Mucosa of rectum (tissue), 2 donors: ENCODE measurements at regions not wholly inside any gene's neighbourhood (a gene's known extent, or its start where the extent isn't known, plus 50 kb on each side); places are given as distances from the start of the nearest gene placed in this dataset.

Experiments used
- H3K27ac ChIP-seq, 2 donors: one replicate each; pipeline ENCODE4 v1.7.0; 2013; ENCODE audit warnings: inconsistent platforms in 2 of 2, low read depth in 2 of 2, low read length in 2 of 2
- H3K27me3 ChIP-seq, 2 donors: one replicate each; pipeline ENCODE4 v1.7.0; 2013; ENCODE audit warnings: low read length in 2 of 2; ENCODE audit not compliant: control insufficient read depth in 2 of 2, insufficient read depth in 2 of 2
- H3K36me3 ChIP-seq, 2 donors: one replicate each; pipeline ENCODE4 v1.7.0; 2013; ENCODE audit warnings: low read length in 2 of 2; ENCODE audit not compliant: control insufficient read depth in 2 of 2, insufficient read depth in 2 of 2
- H3K4me1 ChIP-seq, 2 donors: one replicate each; pipeline ENCODE4 v1.7.0; 2013; ENCODE audit warnings: low read length in 2 of 2, mild to moderate bottlenecking in 1 of 2; ENCODE audit not compliant: control insufficient read depth in 2 of 2, insufficient read depth in 2 of 2
- H3K4me3 ChIP-seq, 2 donors: one replicate each; pipeline ENCODE4 v1.7.0; 2013; ENCODE audit warnings: low read length in 2 of 2
- H3K9ac ChIP-seq, 2 donors: one replicate each; pipeline ENCODE4 v1.7.0; 2013; ENCODE audit warnings: low read length in 2 of 2, low read depth in 1 of 2, mild to moderate bottlenecking in 1 of 2
- H3K9me3 ChIP-seq, 2 donors: one replicate each; pipeline ENCODE4 v1.7.0; 2013; ENCODE audit warnings: low read length in 2 of 2; ENCODE audit not compliant: control insufficient read depth in 2 of 2
- donor health status: healthy.
- donor health status: Normal muscosa, but diverticular disease.

- peaks cover 3 to 7% of the 10 kb centered on the region in 2 donors for H3K4me1 ChIP-seq
- H3K36me3 ChIP-seq: no peaks in the 10 kb centered on the region
- peaks cover 0 to 2% of the 10 kb centered on the region in 2 donors for H3K27me3 ChIP-seq
- H3K27ac ChIP-seq: no peak overlapping the region
- H3K9me3 ChIP-seq: no peaks in the 10 kb centered on the region
- H3K4me3 ChIP-seq: no peak overlapping the region
- no peak overlapping the region for H3K9ac ChIP-seq
These were observed 99.7 kb upstream of the CTDP1 start for GRCh38 chr18:79579807-79580497.

- Histone ChIP-seq H3K4me1 (peaks cover 3 to 7% of the 10 kb centered on the region in 2 donors), H3K9ac (no peak overlapping the region), H3K4me3 (no peak overlapping the region)
These were observed 99.0 kb upstream of the CTDP1 start for GRCh38 chr18:79580498-79581171.

GRCh38 chr18:79581406-79581805 is 98.2 kb upstream of the CTDP1 start:
- Histone ChIP-seq H3K9me3 (no peaks in the 10 kb centered on the region), H3K9ac (no peak overlapping the region), H3K36me3 (no peaks in the 10 kb centered on the region), H3K4me1 (peaks cover 3 to 7% of the 10 kb centered on the region in 2 donors), H3K4me3 (no peak overlapping the region), H3K27me3 (peaks cover 0 to 2% of the 10 kb centered on the region in 2 donors), H3K27ac (no peak overlapping the region)

More at GRCh38 chr18:79580498-79581171, 99.0 kb upstream of the CTDP1 start:
- Histone ChIP-seq H3K27me3 (peaks cover 0 to 2% of the 10 kb centered on the region in 2 donors), H3K36me3 (no peaks in the 10 kb centered on the region), H3K27ac (no peak overlapping the region), H3K9me3 (no peaks in the 10 kb centered on the region)

GRCh38 chr18:79581911-79582310 is 97.7 kb upstream of the CTDP1 start:
- Histone ChIP-seq H3K27ac (no peak overlapping the region), H3K9me3 (no peaks in the 10 kb centered on the region), H3K4me1 (peaks cover 3 to 5% of the 10 kb centered on the region in 2 donors), H3K36me3 (no peaks in the 10 kb centered on the region), H3K4me3 (no peak overlapping the region), H3K9ac (no peak overlapping the region), H3K27me3 (peaks cover 0 to 2% of the 10 kb centered on the region in 2 donors)

- no peaks in the 10 kb centered on the region for H3K36me3 ChIP-seq
- H3K4me1 ChIP-seq: no peaks in the 10 kb centered on the region
- H3K9ac ChIP-seq: no peak overlapping the region
- H3K9me3 ChIP-seq: no peaks in the 10 kb centered on the region
- no peaks in the 10 kb centered on the region for H3K27me3 ChIP-seq
- H3K4me3 ChIP-seq: no peak overlapping the region
- H3K27ac ChIP-seq: no peak overlapping the region
These were observed 96.6 kb upstream of the CTDP1 start for GRCh38 chr18:79582978-79583377.

GRCh38 chr18:79583426-79583825 is 96.2 kb upstream of the CTDP1 start:
- Histone ChIP-seq H3K27ac (no peak overlapping the region), H3K4me1 (no peaks in the 10 kb centered on the region), H3K27me3 (no peaks in the 10 kb centered on the region), H3K36me3 (no peaks in the 10 kb centered on the region), H3K9me3 (no peaks in the 10 kb centered on the region), H3K9ac (no peak overlapping the region), H3K4me3 (no peak overlapping the region)

- H3K9me3 ChIP-seq: no peaks in the 10 kb centered on the region
- H3K27ac ChIP-seq: no peak overlapping the region
- no peak overlapping the region for H3K4me3 ChIP-seq
- no peaks in the 10 kb centered on the region for H3K36me3 ChIP-seq
- H3K9ac ChIP-seq: no peak overlapping the region
- H3K4me1 ChIP-seq: peaks cover 0 to 2% of the 10 kb centered on the region in 2 donors
- no peaks in the 10 kb centered on the region for H3K27me3 ChIP-seq
These were observed 95.6 kb upstream of the CTDP1 start for GRCh38 chr18:79583984-79584401.

- Histone ChIP-seq H3K27ac (no peak overlapping the region), H3K9me3 (no peaks in the 10 kb centered on the region), H3K4me1 (peaks cover 0 to 3% of the 10 kb centered on the region in 2 donors), H3K9ac (no peak overlapping the region), H3K4me3 (no peak overlapping the region), H3K27me3 (no peaks in the 10 kb centered on the region), H3K36me3 (no peaks in the 10 kb centered on the region)
These were observed 94.9 kb upstream of the CTDP1 start for GRCh38 chr18:79584491-79585394.

- no peaks in the 10 kb centered on the region for H3K9me3 ChIP-seq
- H3K27me3 ChIP-seq: no peaks in the 10 kb centered on the region
- no peaks in the 10 kb centered on the region for H3K36me3 ChIP-seq
- no peak overlapping the region for H3K4me3 ChIP-seq
- H3K27ac ChIP-seq: no peak overlapping the region
- H3K4me1 ChIP-seq: peaks cover 0 to 3% of the 10 kb centered on the region in 2 donors
- no peak overlapping the region for H3K9ac ChIP-seq
These were observed 93.9 kb upstream of the CTDP1 start for GRCh38 chr18:79585395-79586370.
